ENCODE measurements at regions not wholly inside any gene's neighbourhood (a gene's known extent, or its start where the extent isn't known, plus 50 kb on each side); places are given as distances from the start of the nearest gene placed in this dataset.

DNA sequence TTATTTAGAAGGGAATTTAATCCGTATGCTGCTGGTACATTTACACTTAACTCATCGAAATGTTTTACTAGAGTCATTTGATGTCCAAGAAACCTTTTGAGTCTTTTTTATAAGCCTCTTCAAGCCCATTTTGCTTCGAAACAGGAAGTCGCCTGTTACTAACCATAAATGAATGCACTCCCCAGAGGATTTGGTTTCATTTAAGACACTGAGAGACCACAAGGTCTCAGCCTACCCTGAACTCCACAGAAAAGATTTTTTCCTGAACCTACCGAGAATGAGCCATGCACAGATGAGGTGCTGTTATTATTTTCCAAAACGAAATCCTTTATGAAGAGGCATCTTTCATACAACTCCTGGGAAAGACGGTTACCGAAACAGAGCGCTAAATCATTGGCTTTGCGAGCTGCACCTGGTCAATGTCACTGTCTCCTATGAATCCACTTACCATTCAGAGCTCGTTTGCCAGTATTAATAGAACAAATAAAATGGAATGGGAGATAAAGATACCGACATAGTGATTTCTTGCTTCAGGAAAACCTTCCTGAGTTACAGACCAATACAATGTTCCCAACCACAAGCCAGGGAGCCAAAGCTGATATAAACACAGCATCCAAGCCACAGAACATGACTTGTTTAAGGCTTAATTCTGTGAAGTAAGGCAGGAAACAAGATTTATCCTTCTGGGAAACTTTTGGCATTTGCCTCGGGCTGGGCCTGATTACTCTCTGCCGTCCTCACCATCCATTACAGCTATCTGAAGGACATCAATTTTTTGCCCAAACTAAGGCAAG lies 382.1 kb downstream of the OSR1 start:
- TF ChIP-seq, protein P1, sequence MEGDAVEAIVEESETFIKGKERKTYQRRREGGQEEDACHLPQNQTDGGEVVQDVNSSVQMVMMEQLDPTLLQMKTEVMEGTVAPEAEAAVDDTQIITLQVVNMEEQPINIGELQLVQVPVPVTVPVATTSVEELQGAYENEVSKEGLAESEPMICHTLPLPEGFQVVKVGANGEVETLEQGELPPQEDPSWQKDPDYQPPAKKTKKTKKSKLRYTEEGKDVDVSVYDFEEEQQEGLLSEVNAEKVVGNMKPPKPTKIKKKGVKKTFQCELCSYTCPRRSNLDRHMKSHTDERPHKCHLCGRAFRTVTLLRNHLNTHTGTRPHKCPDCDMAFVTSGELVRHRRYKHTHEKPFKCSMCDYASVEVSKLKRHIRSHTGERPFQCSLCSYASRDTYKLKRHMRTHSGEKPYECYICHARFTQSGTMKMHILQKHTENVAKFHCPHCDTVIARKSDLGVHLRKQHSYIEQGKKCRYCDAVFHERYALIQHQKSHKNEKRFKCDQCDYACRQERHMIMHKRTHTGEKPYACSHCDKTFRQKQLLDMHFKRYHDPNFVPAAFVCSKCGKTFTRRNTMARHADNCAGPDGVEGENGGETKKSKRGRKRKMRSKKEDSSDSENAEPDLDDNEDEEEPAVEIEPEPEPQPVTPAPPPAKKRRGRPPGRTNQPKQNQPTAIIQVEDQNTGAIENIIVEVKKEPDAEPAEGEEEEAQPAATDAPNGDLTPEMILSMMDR (IDR thresholded peaks at IDR 0.05; ENCODE audit: low read depth, low read length, poor library complexity, severe bottlenecking): no peak
- TF ChIP-seq EZH2phosphoT487 (IDR thresholded peaks at IDR 0.05; ENCODE audit: borderline replicate concordance, low read length): no peak

Measured in DOHH2 (cell line).